A673 (cell line): ENCODE measurements at regions not wholly inside any gene's neighbourhood (a gene's known extent, or its start where the extent isn't known, plus 50 kb on each side); places are given as distances from the start of the nearest gene placed in this dataset.

Source experiments
- EZH2 ChIP-seq: fragments of 200-600 bp; sonication (generic); IDR thresholded peaks from 2 replicates; pipeline ENCODE4 v1.6.1; 2017; ENCODE audit warnings: borderline replicate concordance, low read depth, mild to moderate bottlenecking, mixed read lengths, antibody characterized with exemption, low read length; ENCODE audit not compliant: poor library complexity, severe bottlenecking
- TF ChIP-seq, protein P1 (sequence below): fragments of 300-800, 200-600 bp; sonication (generic); conservative IDR thresholded peaks from 2 replicates; pipeline ENCODE4 v1.5.1; 2017; ENCODE audit warnings: low read depth, mild to moderate bottlenecking, antibody characterized with exemption, low read length, moderate library complexity, mixed read lengths

DNA sequence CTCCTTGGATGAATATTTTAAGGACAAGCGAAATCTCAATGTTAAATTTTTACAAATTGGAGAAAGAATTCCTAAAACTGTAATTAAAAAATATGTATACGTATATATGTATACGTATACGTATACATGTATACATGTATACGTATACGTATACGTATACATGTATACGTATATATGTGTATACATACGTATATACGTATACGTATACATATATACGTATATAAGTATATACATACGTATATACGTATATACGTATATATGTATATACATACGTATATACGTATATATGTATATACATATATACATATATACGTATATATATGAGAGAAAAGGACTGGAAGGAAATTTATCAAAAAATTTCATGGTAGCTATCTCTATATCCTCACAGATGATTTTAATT is 110.2 kb upstream of the ACKR3 start:
- TF ChIP-seq, protein P1, sequence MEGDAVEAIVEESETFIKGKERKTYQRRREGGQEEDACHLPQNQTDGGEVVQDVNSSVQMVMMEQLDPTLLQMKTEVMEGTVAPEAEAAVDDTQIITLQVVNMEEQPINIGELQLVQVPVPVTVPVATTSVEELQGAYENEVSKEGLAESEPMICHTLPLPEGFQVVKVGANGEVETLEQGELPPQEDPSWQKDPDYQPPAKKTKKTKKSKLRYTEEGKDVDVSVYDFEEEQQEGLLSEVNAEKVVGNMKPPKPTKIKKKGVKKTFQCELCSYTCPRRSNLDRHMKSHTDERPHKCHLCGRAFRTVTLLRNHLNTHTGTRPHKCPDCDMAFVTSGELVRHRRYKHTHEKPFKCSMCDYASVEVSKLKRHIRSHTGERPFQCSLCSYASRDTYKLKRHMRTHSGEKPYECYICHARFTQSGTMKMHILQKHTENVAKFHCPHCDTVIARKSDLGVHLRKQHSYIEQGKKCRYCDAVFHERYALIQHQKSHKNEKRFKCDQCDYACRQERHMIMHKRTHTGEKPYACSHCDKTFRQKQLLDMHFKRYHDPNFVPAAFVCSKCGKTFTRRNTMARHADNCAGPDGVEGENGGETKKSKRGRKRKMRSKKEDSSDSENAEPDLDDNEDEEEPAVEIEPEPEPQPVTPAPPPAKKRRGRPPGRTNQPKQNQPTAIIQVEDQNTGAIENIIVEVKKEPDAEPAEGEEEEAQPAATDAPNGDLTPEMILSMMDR, result no peak
- no peak for TF ChIP-seq EZH2
